ENCODE measurements at regions not wholly inside any gene's neighbourhood (a gene's known extent, or its start where the extent isn't known, plus 50 kb on each side); places are given as distances from the start of the nearest gene placed in this dataset.

DNA sequence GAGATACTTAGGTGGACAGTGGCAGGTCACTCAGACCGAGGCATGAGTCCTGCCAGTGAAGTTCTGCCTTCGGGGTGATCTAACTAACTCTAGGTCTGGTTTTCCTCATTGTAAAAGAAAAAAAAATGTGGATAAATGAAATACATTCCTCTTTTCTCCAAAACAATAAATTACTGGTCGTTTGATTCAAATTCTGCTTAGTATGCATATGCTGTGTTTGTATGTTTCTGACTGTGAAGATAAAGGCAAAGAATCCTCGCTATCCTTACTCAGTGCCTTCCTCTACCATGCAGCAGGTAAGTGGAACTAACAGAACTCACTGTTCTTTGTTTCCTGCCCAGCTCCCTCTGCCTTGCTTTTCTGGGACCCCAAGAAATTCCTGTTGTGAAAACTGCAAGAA, 330.1 kb downstream of the SUCLG1 start:
- TF ChIP-seq, protein P1, sequence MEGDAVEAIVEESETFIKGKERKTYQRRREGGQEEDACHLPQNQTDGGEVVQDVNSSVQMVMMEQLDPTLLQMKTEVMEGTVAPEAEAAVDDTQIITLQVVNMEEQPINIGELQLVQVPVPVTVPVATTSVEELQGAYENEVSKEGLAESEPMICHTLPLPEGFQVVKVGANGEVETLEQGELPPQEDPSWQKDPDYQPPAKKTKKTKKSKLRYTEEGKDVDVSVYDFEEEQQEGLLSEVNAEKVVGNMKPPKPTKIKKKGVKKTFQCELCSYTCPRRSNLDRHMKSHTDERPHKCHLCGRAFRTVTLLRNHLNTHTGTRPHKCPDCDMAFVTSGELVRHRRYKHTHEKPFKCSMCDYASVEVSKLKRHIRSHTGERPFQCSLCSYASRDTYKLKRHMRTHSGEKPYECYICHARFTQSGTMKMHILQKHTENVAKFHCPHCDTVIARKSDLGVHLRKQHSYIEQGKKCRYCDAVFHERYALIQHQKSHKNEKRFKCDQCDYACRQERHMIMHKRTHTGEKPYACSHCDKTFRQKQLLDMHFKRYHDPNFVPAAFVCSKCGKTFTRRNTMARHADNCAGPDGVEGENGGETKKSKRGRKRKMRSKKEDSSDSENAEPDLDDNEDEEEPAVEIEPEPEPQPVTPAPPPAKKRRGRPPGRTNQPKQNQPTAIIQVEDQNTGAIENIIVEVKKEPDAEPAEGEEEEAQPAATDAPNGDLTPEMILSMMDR (IDR thresholded peaks at IDR 0.05), result no peak
- no peak for TF ChIP-seq POLR2A (IDR thresholded peaks at IDR 0.05)

Measured in upper lobe of left lung (tissue), 4 donors.